BJ (cell line): ENCODE measurements at regions not wholly inside any gene's neighbourhood (a gene's known extent, or its start where the extent isn't known, plus 50 kb on each side); places are given as distances from the start of the nearest gene placed in this dataset. TPM values are rescaled to one million over a fixed set of nuclear protein-coding genes. Genes with fewer than 3 reads are reported as not detected.

Experiments used
- small RNA-seq: library from RNA; depleted of rRNA; stranded (forward); fragments of <200 nt; gene quantifications from one replicate; pipeline ENCODE3, GENCODE V24; 2012; ENCODE audit warnings: low replicate concordance, low read depth; ENCODE audit not compliant: insufficient read length

Small RNA genes in the stretch of these regions (small RNA-seq; reads per million reads assigned to genes)
- not detected for gene RF00334
